ENCODE measurements at regions not wholly inside any gene's neighbourhood (a gene's known extent, or its start where the extent isn't known, plus 50 kb on each side); places are given as distances from the start of the nearest gene placed in this dataset.
A peak's percentile ranks its signal among the peaks of the same experiment; 100 is the strongest.

DNA sequence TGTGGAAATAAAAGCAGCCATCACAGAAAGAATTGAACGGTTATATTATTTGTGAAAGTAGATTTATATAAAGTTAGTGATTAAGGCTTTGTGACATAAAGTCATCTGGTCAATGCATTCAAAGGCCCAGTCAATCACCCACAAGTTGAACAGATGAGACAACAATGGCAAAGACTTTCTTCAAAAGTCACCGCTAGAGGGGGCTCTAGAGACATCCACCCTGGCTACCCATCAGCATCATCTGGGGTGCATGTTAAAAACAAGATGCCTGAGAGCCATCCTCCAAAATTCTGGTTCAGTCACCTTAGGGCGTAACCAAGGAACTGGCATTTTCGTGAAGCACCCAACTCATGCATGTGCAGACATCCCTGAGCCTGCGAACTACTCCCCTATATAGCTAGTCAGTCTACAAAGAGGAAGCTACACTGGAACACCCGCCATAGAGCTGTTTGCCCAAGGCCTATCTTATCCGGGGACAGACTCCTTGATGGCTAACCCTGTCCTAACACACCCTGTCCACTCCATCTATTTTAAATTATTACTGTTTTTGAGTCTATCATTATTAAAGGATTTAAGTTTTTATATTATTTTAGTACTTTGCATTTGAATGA lies 970.5 kb downstream of the UQCRFS1 start:
- no peak overlapping the region for H3K4me3 ChIP-seq
- DNase-seq (ENCODE audit: low read depth, low spot score): no peak
- intact Hi-C loops (cut with micrococcal nuclease; ENCODE audit: unreplicated experiment): loop anchor here (10.0 kb wide), 1 partner anchor 268 kb away; no protein-coding TSS in a partner anchor
- FAIRE-seq: no peak
- no peaks in the 10 kb centered on the region for H3K4me1 ChIP-seq (ENCODE audit: control insufficient read depth, insufficient read depth, low read length)
- no peak overlapping the region for H3K9ac ChIP-seq (ENCODE audit: control insufficient read depth, insufficient read depth, low read length)
- in situ Hi-C loops (cut with MboI): no loop called here
- SMC1A ChIA-PET (ENCODE audit: uncharacterized antibody, unreplicated experiment): interaction anchor here (0.9 to 2.8 kb wide), 6 partner anchors 36 to 467 kb away, joined by 3 to 9 read pairs (median 5); no protein-coding TSS in a partner anchor
- CTCF ChIA-PET: interaction anchor here (0.6 to 6.1 kb wide), 8 partner anchors 9 to 464 kb away, joined by 3 to 37 read pairs (median 4); no protein-coding TSS in a partner anchor
- H3K79me2 ChIP-seq (ENCODE audit: control insufficient read depth, insufficient read depth, low read length): no peaks in the 10 kb centered on the region
- no TSS peak for BruUV-seq (replicated peaks)
- 26% methylated on average over 7 of the region's 7 CpGs for WGBS (ENCODE audit: insufficient coverage, insufficient replicate concordance, low lambda C conversion rate, missing lambda C conversion rate)
- RAD21 ChIA-PET (ENCODE audit: unreplicated experiment): interaction anchor here (0.6 to 1.6 kb wide), 6 partner anchors 23 to 636 kb away, joined by 3 to 6 read pairs (median 3); no protein-coding TSS in a partner anchor
- ATAC-seq: no peak
- H3K4me2 ChIP-seq (ENCODE audit: control insufficient read depth, insufficient read depth): no peak overlapping the region
- no peak overlapping the region for H2AFZ ChIP-seq (ENCODE audit: control insufficient read depth, low read depth, low read length)
- H4K20me1 ChIP-seq (ENCODE audit: control insufficient read depth, insufficient read depth): no peaks in the 10 kb centered on the region
- POLR2A ChIA-PET: no interaction called here
- no peak overlapping the region for H3K27ac ChIP-seq (ENCODE audit: control insufficient read depth, insufficient read depth)
- no peaks in the 10 kb centered on the region for H3K36me3 ChIP-seq (ENCODE audit: control insufficient read depth in 2 of 2, insufficient read depth in 2 of 2, low read length in 1 of 2)
- H3K27me3 ChIP-seq (replicated peaks in 1 of 2; ENCODE audit: control insufficient read depth in 2 of 2, insufficient read depth in 2 of 2, low read length in 1 of 2): no peaks in the 10 kb centered on the region
- no peaks in the 10 kb centered on the region; the same call in 2 of the 3 replicates for H3K9me3 ChIP-seq (replicated peaks; ENCODE audit: control insufficient read depth, insufficient read depth, low read length)
- TF ChIP-seq RAD21 (IDR thresholded peaks at IDR 0.05; ENCODE audit: insufficient read depth, low read depth, low read length) (peak; percentile 38), GATAD2B (conservative IDR thresholded peaks at IDR 0.05; ENCODE audit: low read depth) (no peak), CBFB (IDR thresholded peaks at IDR 0.05; ENCODE audit: low read depth) (no peak), POLR2AphosphoS5 (IDR thresholded peaks at IDR 0.05; ENCODE audit: low read length) (no peak), POLR2AphosphoS2 (IDR thresholded peaks at IDR 0.05; ENCODE audit: low read depth, low read length) (no peak), NFYB (IDR thresholded peaks at IDR 0.05; ENCODE audit: insufficient read depth, low read depth, low read length) (no peak), CHD4 (IDR thresholded peaks at IDR 0.05) (no peak), SIX5 (IDR thresholded peaks at IDR 0.05; ENCODE audit: low read depth, low read length, severe bottlenecking) (no peak), ZNF24 (IDR thresholded peaks at IDR 0.05) (no peak), ATF7 (IDR thresholded peaks at IDR 0.05; ENCODE audit: low read depth) (no peak), TARDBP (IDR thresholded peaks at IDR 0.05; ENCODE audit: borderline replicate concordance) (no peak), ZNF207 (IDR thresholded peaks at IDR 0.05; ENCODE audit: borderline replicate concordance) (no peak), JUND (IDR thresholded peaks at IDR 0.05; ENCODE audit: low read depth, low read length) (no peak)
- TF ChIP-seq, protein P1, sequence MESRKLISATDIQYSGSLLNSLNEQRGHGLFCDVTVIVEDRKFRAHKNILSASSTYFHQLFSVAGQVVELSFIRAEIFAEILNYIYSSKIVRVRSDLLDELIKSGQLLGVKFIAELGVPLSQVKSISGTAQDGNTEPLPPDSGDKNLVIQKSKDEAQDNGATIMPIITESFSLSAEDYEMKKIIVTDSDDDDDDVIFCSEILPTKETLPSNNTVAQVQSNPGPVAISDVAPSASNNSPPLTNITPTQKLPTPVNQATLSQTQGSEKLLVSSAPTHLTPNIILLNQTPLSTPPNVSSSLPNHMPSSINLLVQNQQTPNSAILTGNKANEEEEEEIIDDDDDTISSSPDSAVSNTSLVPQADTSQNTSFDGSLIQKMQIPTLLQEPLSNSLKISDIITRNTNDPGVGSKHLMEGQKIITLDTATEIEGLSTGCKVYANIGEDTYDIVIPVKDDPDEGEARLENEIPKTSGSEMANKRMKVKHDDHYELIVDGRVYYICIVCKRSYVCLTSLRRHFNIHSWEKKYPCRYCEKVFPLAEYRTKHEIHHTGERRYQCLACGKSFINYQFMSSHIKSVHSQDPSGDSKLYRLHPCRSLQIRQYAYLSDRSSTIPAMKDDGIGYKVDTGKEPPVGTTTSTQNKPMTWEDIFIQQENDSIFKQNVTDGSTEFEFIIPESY (IDR thresholded peaks at IDR 0.05): no peak
- TF ChIP-seq, protein P2, sequence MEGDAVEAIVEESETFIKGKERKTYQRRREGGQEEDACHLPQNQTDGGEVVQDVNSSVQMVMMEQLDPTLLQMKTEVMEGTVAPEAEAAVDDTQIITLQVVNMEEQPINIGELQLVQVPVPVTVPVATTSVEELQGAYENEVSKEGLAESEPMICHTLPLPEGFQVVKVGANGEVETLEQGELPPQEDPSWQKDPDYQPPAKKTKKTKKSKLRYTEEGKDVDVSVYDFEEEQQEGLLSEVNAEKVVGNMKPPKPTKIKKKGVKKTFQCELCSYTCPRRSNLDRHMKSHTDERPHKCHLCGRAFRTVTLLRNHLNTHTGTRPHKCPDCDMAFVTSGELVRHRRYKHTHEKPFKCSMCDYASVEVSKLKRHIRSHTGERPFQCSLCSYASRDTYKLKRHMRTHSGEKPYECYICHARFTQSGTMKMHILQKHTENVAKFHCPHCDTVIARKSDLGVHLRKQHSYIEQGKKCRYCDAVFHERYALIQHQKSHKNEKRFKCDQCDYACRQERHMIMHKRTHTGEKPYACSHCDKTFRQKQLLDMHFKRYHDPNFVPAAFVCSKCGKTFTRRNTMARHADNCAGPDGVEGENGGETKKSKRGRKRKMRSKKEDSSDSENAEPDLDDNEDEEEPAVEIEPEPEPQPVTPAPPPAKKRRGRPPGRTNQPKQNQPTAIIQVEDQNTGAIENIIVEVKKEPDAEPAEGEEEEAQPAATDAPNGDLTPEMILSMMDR (IDR thresholded peaks at IDR 0.05 in 2 of 3, conservative IDR thresholded peaks at IDR 0.05 in 1 of 3; ENCODE audit: control insufficient read depth in 2 of 3, extremely low read depth in 1 of 3, insufficient read depth in 1 of 3, low read depth in 3 of 3, low read length in 3 of 3): peak; percentile 13 to 34 (median 23); a peak in 4 of 6 replicates
- TF ChIP-seq, protein P3, sequence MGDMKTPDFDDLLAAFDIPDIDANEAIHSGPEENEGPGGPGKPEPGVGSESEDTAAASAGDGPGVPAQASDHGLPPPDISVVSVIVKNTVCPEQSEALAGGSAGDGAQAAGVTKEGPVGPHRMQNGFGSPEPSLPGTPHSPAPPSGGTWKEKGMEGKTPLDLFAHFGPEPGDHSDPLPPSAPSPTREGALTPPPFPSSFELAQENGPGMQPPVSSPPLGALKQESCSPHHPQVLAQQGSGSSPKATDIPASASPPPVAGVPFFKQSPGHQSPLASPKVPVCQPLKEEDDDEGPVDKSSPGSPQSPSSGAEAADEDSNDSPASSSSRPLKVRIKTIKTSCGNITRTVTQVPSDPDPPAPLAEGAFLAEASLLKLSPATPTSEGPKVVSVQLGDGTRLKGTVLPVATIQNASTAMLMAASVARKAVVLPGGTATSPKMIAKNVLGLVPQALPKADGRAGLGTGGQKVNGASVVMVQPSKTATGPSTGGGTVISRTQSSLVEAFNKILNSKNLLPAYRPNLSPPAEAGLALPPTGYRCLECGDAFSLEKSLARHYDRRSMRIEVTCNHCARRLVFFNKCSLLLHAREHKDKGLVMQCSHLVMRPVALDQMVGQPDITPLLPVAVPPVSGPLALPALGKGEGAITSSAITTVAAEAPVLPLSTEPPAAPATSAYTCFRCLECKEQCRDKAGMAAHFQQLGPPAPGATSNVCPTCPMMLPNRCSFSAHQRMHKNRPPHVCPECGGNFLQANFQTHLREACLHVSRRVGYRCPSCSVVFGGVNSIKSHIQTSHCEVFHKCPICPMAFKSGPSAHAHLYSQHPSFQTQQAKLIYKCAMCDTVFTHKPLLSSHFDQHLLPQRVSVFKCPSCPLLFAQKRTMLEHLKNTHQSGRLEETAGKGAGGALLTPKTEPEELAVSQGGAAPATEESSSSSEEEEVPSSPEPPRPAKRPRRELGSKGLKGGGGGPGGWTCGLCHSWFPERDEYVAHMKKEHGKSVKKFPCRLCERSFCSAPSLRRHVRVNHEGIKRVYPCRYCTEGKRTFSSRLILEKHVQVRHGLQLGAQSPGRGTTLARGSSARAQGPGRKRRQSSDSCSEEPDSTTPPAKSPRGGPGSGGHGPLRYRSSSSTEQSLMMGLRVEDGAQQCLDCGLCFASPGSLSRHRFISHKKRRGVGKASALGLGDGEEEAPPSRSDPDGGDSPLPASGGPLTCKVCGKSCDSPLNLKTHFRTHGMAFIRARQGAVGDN (IDR thresholded peaks at IDR 0.05): no peak
